Uterus (tissue), 3 donors: ENCODE measurements at regions not wholly inside any gene's neighbourhood (a gene's known extent, or its start where the extent isn't known, plus 50 kb on each side); places are given as distances from the start of the nearest gene placed in this dataset.

Experiments
- DNase-seq, 2 donors: peaks; one replicate each; pipeline ENCODE4 v3.0.0-alpha.2; 2019 to 2020
- H3K27ac ChIP-seq, 2 donors: fragments of 200-600 bp; sonication (generic); 1 replicate in 1 of 2; 2 replicates in 1 of 2; pipeline ENCODE4 v1.5.1; 2016 to 2018
- H3K27me3 ChIP-seq, 2 donors: fragments of 200-600 bp; sonication (generic); one replicate each; pipeline ENCODE4 v1.5.1; 2018 to 2019; ENCODE audit warnings: control low read depth in 1 of 2
- H3K36me3 ChIP-seq, 2 donors: fragments of 200-600 bp; sonication (generic); one replicate each; pipeline ENCODE4 v1.5.1; 2019; ENCODE audit warnings: control low read depth in 1 of 2
- H3K4me1 ChIP-seq, 2 donors: fragments of 200-600 bp; sonication (generic); one replicate each; pipeline ENCODE4 v1.5.1; 2018 to 2019; ENCODE audit warnings: control low read depth in 1 of 2
- H3K4me3 ChIP-seq, 2 donors: fragments of 200-600 bp; sonication (generic); 1 replicate in 1 of 2; 2 replicates in 1 of 2; pipeline ENCODE4 v1.5.1; 2018 to 2019; ENCODE audit warnings: mild to moderate bottlenecking in 1 of 2
- H3K9me3 ChIP-seq, 2 donors: fragments of 200-600 bp; sonication (generic); one replicate each; pipeline ENCODE4 v1.5.1; 2019; ENCODE audit warnings: control low read depth in 1 of 2
- POLR2A ChIP-seq, 2 donors: fragments of 450-650 bp; IDR thresholded peaks; one replicate each; pipeline ENCODE4 v1.6.1; 2016; ENCODE audit warnings: antibody characterized with exemption in 2 of 2, mild to moderate bottlenecking in 1 of 2, moderate library complexity in 1 of 2
- intact Hi-C: fragments of 100-400 bp; cut with DNase I; formaldehyde crosslinking; loops from one replicate; pipeline ENCODE4 v1.15.1; 2023; ENCODE audit warnings: low total_unique reads
- TF ChIP-seq, protein P1 (sequence below), 4 experiments: fragments of 200-600 bp in 2 of 4; fragments of 450-650 bp in 2 of 4; sonication (generic) in 2 of 4; IDR thresholded peaks; one replicate each; pipeline ENCODE4 v1.5.1; 2016 to 2019; ENCODE audit warnings: antibody characterized with exemption in 4 of 4, mild to moderate bottlenecking in 2 of 4, moderate library complexity in 1 of 4
- donor health status: DM: yes; HTN: yes; CAD: no.

DNA sequence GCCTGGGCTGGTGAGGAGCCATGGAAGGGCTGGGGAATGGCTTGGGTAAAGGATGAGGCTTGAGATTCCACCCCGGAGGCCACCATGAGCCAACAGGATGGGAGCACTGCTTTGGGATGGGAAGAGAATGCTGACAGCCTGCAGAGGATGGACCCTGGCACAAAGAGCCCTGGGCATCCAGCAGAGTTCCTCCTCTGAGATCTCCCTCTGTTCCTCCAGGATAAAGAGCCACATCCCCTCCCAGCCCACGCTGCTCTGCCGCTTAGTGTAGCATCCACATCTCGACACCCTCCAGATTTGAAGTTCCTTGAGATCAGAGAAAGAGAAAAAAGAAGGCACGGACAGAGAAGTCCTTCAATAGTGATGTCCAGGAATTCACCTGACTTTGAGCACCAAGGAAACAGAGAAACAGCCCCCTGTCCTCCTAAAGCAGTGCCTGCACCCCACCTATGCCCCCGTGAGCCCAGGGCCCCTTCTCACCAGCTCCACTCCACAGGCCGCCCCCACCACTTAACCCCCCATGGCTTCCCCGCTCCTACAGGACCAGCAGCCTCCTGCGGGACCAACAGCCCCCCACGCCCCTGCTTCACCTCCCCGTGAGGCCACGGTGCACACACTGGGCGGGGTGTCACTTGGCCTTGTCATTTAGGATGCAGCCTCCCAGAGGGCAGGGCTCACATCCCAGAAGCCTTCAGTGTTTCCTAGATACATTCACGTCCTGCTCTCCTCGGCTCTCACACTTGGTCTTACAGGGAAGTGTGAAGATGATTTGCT lies 180.5 kb downstream of the SHANK2 start:
- no peaks in the 10 kb centered on the region for H3K4me1 ChIP-seq
- H3K27ac ChIP-seq, result no peak overlapping the region
- H3K4me3 ChIP-seq, result no peak overlapping the region
- H3K36me3 ChIP-seq, result no peaks in the 10 kb centered on the region
- intact Hi-C loops, result no loop called here
- no peaks in the 10 kb centered on the region for H3K27me3 ChIP-seq
- no peaks in the 10 kb centered on the region for H3K9me3 ChIP-seq
- no peak for TF ChIP-seq POLR2A (IDR thresholded peaks at IDR 0.05)
- TF ChIP-seq, protein P1, sequence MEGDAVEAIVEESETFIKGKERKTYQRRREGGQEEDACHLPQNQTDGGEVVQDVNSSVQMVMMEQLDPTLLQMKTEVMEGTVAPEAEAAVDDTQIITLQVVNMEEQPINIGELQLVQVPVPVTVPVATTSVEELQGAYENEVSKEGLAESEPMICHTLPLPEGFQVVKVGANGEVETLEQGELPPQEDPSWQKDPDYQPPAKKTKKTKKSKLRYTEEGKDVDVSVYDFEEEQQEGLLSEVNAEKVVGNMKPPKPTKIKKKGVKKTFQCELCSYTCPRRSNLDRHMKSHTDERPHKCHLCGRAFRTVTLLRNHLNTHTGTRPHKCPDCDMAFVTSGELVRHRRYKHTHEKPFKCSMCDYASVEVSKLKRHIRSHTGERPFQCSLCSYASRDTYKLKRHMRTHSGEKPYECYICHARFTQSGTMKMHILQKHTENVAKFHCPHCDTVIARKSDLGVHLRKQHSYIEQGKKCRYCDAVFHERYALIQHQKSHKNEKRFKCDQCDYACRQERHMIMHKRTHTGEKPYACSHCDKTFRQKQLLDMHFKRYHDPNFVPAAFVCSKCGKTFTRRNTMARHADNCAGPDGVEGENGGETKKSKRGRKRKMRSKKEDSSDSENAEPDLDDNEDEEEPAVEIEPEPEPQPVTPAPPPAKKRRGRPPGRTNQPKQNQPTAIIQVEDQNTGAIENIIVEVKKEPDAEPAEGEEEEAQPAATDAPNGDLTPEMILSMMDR (IDR thresholded peaks at IDR 0.05), result no peak
- no peak for DNase-seq

DNA sequence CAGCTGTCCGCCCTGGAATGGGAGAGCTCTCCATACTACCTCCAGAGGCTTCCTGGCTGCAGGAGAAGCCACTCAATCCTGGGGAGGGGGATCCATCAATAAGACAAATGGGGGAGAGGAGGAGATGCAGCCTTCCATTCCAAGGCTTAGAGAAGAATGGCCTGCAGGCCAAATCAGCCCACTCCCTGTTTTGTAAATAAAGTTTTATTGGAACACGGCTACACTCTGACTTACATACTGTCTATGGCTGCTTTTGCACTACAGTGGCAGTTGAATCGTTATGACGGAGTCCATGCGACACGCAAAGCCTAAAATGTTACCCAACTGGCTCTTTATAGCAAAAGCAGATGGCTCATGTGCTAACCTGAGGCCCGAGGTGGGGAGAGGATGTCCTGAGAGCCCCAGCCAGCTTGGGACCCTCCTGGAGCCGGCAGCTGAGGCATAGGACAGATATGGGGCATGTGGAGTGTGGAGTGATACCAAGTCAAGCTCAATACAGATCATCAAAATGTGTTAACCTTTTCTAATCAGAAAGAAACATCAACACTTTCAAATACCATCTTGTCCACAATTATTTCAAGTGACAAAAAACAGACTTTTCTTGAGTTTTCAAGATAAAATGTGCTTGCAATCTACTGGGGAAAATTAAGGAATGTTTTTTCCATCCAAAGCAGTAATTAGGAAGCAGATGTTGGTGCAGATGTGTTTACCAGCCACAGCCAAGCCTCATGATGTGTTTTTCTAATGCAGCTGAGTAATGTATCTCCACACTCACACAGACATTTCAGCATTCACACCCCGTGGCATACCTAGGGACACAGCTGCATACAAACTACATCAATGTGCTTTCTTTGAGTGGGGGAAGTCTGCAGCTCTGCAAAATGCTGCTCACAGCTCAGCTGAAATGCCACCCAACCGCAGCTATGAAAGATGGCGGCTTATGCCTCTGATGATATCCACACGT lies 181.6 kb downstream of the SHANK2 start:
- no peak overlapping the region for H3K4me3 ChIP-seq
- intact Hi-C loops, result no loop called here
- H3K9me3 ChIP-seq, result no peaks in the 10 kb centered on the region

DNA sequence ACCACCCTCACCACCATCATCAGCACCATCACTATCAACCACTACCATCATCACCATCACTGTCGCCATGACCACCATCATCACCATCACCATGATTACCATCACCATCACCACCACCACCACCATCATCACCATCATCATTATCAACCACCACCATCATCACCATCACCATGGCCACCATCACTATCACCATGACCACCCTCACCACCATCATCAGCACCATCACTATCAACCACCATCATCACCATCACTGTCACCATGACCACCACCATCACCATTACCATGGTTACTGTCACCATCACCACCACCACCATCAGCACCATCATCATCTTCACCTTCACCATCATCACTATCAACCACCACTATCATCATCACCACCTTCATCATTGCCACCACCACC lies 183.4 kb downstream of the SHANK2 start:
- Histone ChIP-seq H3K4me1 (no peaks in the 10 kb centered on the region), H3K27me3 (no peaks in the 10 kb centered on the region)
- TF ChIP-seq, protein P1 (IDR thresholded peaks at IDR 0.05), result no peak
- no peak for TF ChIP-seq POLR2A (IDR thresholded peaks at IDR 0.05)

More for the DNA sequence above, 181.6 kb downstream of the SHANK2 start:
- no peaks in the 10 kb centered on the region for H3K4me1 ChIP-seq
- TF ChIP-seq, protein P1 (IDR thresholded peaks at IDR 0.05), result no peak
- no peak for TF ChIP-seq POLR2A (IDR thresholded peaks at IDR 0.05)
- no peak for DNase-seq
- no peak overlapping the region for H3K27ac ChIP-seq
- no peaks in the 10 kb centered on the region for H3K36me3 ChIP-seq
- no peaks in the 10 kb centered on the region for H3K27me3 ChIP-seq

DNA sequence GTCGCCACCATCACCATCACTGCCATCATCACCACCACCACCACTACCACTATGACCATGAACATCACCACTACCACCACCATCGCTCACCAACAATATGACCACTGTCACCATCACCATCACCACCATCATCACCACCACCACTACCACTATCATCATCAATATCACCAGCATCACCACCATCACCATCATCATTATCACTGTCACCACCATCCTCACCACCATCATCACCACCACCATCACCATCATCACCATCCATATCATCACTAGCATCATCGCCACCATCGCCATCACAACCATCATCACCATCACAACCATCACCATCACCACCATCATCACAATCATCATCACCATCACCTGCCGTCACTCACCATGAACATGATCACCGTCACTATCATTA lies 184.6 kb downstream of the SHANK2 start:
- intact Hi-C loops, result no loop called here
- Histone ChIP-seq H3K9me3 (no peaks in the 10 kb centered on the region), H3K4me1 (no peaks in the 10 kb centered on the region), H3K4me3 (no peak overlapping the region), H3K36me3 (no peaks in the 10 kb centered on the region), H3K27me3 (no peaks in the 10 kb centered on the region), H3K27ac (no peak overlapping the region)
- DNase-seq, result no peak
- no peak for TF ChIP-seq POLR2A (IDR thresholded peaks at IDR 0.05)
- TF ChIP-seq, protein P1 (IDR thresholded peaks at IDR 0.05), result no peak

More for the DNA sequence above, 183.4 kb downstream of the SHANK2 start:
- Histone ChIP-seq H3K36me3 (no peaks in the 10 kb centered on the region), H3K4me3 (no peak overlapping the region), H3K9me3 (no peaks in the 10 kb centered on the region), H3K27ac (no peak overlapping the region)
- intact Hi-C loops, result no loop called here
- DNase-seq, result no peak

DNA sequence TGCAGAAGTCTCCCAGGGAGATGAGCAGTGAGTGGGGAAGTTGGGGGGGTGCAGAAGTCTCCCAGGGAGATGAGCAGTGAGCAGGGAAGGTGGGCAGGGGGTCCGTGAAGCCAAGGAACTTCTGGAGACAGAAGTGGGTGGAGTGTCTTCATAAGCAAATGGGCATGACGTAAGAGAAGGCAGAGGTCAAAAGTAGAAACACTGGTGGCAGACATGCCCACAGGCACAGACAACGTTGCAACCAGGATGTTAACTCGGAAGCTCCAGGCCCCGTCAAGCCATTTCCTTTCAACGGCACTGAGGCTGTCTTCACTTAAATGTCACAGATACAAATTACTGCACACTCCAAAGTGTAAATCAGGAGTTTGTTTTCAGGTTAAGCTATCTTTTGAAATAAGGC lies 186.1 kb downstream of the SHANK2 start:
- no peaks in the 10 kb centered on the region for H3K4me1 ChIP-seq
- no peak for TF ChIP-seq POLR2A (IDR thresholded peaks at IDR 0.05)
- TF ChIP-seq, protein P1 (IDR thresholded peaks at IDR 0.05), result no peak
- H3K27ac ChIP-seq, result no peak overlapping the region
- H3K36me3 ChIP-seq, result no peaks in the 10 kb centered on the region
- H3K9me3 ChIP-seq, result no peaks in the 10 kb centered on the region
- DNase-seq, result no peak
- no peak overlapping the region for H3K4me3 ChIP-seq
- intact Hi-C loops, result no loop called here
- no peaks in the 10 kb centered on the region for H3K27me3 ChIP-seq
